DND-41 (cell line): ENCODE measurements at regions not wholly inside any gene's neighbourhood (a gene's known extent, or its start where the extent isn't known, plus 50 kb on each side); places are given as distances from the start of the nearest gene placed in this dataset.

ENCODE experiments used
- ATAC-seq: fragments of 200-7000 bp; cut with Tn5 transposase; 3 replicates; pipeline ENCODE4 v1.9.1; 2021; ENCODE audit warnings: low read depth; ENCODE audit not compliant: insufficient read depth
- DNase-seq: peaks from one replicate; pipeline ENCODE4 v3.0.0-alpha.2; 2020
- H2AFZ ChIP-seq: 2 replicates; pipeline ENCODE4 v1.6.0; 2012; ENCODE audit warnings: low read depth, low read length
- H3K27ac ChIP-seq: 2 replicates; pipeline ENCODE4 v1.5.1; 2012; ENCODE audit warnings: low read length, inconsistent platforms
- H3K27me3 ChIP-seq: fragments of 200-600 bp; sonication (generic); 2 replicates; pipeline ENCODE4 v1.6.0; 2012; ENCODE audit warnings: low read length, mild to moderate bottlenecking, inconsistent platforms; ENCODE audit not compliant: insufficient read depth, poor library complexity
- H3K36me3 ChIP-seq: 2 replicates; pipeline ENCODE4 v1.5.1; 2012; ENCODE audit warnings: low read length, inconsistent platforms; ENCODE audit not compliant: insufficient read depth
- H3K4me1 ChIP-seq: 2 replicates; pipeline ENCODE4 v1.5.1; 2012; ENCODE audit warnings: mild to moderate bottlenecking, low read length; ENCODE audit not compliant: insufficient read depth
- H3K4me2 ChIP-seq: 2 replicates; pipeline ENCODE4 v1.6.0; 2012; ENCODE audit warnings: mild to moderate bottlenecking, moderate library complexity, low read length, inconsistent platforms; ENCODE audit not compliant: insufficient read depth
- H3K4me3 ChIP-seq, 2 experiments: fragments of 200-600 bp in 1 of 2; shearing (Covaris generic) in 1 of 2; 2 replicates each; pipeline ENCODE4 v1.5.1; 2012 to 2016; ENCODE audit warnings: inconsistent platforms in 2 of 2, low read length in 2 of 2, mild to moderate bottlenecking in 2 of 2, low read depth in 1 of 2, moderate library complexity in 1 of 2
- H3K79me2 ChIP-seq: 2 replicates; pipeline ENCODE4 v1.6.0; 2012; ENCODE audit warnings: low read length, inconsistent platforms; ENCODE audit not compliant: insufficient read depth
- H3K9ac ChIP-seq: 2 replicates; pipeline ENCODE4 v1.6.0; 2012; ENCODE audit warnings: low read depth, mild to moderate bottlenecking, inconsistent platforms, low read length, moderate library complexity
- H3K9me3 ChIP-seq: 2 replicates; pipeline ENCODE4 v1.5.1; 2012; ENCODE audit warnings: low read length, moderate library complexity, mild to moderate bottlenecking, inconsistent platforms; ENCODE audit not compliant: insufficient read depth, severe bottlenecking
- H4K20me1 ChIP-seq: 2 replicates; pipeline ENCODE4 v1.6.0; 2012; ENCODE audit warnings: low read length; ENCODE audit not compliant: insufficient read depth
- EZH2 ChIP-seq: IDR thresholded peaks from 3 replicates; pipeline ENCODE4 v1.6.1; 2012; ENCODE audit warnings: borderline replicate concordance, low read depth, mild to moderate bottlenecking, moderate library complexity, low read length, inconsistent platforms; ENCODE audit not compliant: severe bottlenecking
- TF ChIP-seq, protein P1 (sequence below): IDR thresholded peaks from 2 replicates; pipeline ENCODE4 v1.5.1; 2012; ENCODE audit warnings: borderline replicate concordance, low read length, moderate library complexity, mild to moderate bottlenecking; ENCODE audit not compliant: poor library complexity, severe bottlenecking; ENCODE audit errors: extremely low read depth

DNA sequence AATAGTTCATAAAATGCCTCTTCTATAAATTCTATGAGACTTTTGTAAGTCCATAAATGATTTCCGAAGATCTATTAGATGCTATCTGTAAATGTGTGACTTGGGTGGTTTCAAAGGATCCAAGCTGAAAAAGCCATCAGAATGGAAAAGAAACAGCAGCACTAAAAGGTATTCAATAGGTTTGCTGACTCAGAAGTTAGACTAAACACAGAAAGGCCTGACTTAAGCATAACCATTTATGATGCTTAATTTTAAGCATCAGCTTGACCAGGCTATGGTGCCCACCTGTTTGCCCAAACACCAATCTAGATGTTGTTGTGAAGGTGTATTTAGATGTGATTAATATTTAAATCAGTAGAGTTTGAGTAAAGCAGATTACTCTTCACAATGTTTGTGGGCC lies 513.5 kb downstream of the TFAP2A start:
- H3K9me3 ChIP-seq, result no peaks in the 10 kb centered on the region
- no peaks in the 10 kb centered on the region for H3K4me1 ChIP-seq
- no peaks in the 10 kb centered on the region for H4K20me1 ChIP-seq
- H3K27ac ChIP-seq, result no peak overlapping the region
- ATAC-seq, result no peak
- DNase-seq, result no peak
- H3K4me3 ChIP-seq, result no peak overlapping the region
- H3K9ac ChIP-seq, result no peak overlapping the region
- H3K4me2 ChIP-seq, result no peak overlapping the region
- H3K27me3 ChIP-seq, result no peaks in the 10 kb centered on the region
- H2AFZ ChIP-seq, result no peak overlapping the region
- TF ChIP-seq, protein P1, sequence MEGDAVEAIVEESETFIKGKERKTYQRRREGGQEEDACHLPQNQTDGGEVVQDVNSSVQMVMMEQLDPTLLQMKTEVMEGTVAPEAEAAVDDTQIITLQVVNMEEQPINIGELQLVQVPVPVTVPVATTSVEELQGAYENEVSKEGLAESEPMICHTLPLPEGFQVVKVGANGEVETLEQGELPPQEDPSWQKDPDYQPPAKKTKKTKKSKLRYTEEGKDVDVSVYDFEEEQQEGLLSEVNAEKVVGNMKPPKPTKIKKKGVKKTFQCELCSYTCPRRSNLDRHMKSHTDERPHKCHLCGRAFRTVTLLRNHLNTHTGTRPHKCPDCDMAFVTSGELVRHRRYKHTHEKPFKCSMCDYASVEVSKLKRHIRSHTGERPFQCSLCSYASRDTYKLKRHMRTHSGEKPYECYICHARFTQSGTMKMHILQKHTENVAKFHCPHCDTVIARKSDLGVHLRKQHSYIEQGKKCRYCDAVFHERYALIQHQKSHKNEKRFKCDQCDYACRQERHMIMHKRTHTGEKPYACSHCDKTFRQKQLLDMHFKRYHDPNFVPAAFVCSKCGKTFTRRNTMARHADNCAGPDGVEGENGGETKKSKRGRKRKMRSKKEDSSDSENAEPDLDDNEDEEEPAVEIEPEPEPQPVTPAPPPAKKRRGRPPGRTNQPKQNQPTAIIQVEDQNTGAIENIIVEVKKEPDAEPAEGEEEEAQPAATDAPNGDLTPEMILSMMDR, result no peak
- TF ChIP-seq EZH2, result no peak
- H3K36me3 ChIP-seq, result no peaks in the 10 kb centered on the region
- no peaks in the 10 kb centered on the region for H3K79me2 ChIP-seq

DNA sequence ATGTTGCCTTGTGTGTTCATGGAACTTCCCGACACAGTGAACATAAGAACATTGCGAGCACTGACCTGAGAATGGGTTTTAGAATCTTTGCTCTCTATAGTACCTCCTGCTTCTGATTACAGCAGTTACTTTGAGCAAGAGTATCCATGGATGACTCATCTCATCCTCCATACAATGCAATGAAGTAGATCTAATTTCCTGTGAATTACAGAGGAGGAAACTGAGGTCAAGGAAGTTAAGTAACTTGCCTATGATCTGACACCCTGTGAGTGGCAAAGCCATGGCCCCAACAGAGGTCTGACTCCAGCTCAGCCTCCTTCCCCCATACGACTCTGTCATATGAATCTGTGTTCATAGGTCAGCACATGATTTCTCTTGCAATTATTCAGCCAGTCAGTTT lies 518.1 kb downstream of the TFAP2A start:
- ATAC-seq (no peak), DNase-seq (no peak)
- Histone ChIP-seq H2AFZ (no peak overlapping the region), H3K79me2 (no peaks in the 10 kb centered on the region), H3K9me3 (no peaks in the 10 kb centered on the region), H4K20me1 (no peaks in the 10 kb centered on the region), H3K36me3 (no peaks in the 10 kb centered on the region), H3K4me2 (no peak overlapping the region), H3K4me3 (no peak overlapping the region), H3K4me1 (no peaks in the 10 kb centered on the region), H3K27me3 (no peaks in the 10 kb centered on the region), H3K27ac (no peak overlapping the region), H3K9ac (no peak overlapping the region)
- TF ChIP-seq, protein P1, result no peak
- no peak for TF ChIP-seq EZH2

DNA sequence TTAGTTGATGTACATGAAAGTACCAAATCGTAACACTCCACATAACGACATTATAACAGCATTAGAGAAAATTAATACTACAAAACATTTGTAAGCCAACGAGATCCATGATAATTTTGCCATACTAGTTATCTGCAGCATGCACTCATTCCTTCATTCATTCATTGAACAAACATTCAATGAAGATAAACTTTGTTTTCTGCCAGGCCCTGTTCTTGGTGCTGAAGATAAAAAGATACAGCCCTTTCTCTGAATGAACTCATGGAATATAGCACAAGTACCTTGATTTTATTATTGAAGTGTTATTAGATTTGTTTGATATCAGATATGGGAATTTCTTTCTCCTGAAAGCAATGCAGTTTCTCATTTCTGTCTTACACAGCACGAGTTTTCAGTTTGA lies 524.0 kb downstream of the TFAP2A start:
- no peaks in the 10 kb centered on the region for H3K9me3 ChIP-seq
- no peaks in the 10 kb centered on the region for H3K79me2 ChIP-seq
- no peaks in the 10 kb centered on the region for H3K36me3 ChIP-seq
- DNase-seq, result no peak
- no peaks in the 10 kb centered on the region for H3K4me1 ChIP-seq
- no peak overlapping the region for H3K4me2 ChIP-seq
- H3K27ac ChIP-seq, result no peak overlapping the region
- no peaks in the 10 kb centered on the region for H3K27me3 ChIP-seq
- no peak for ATAC-seq
- TF ChIP-seq EZH2, result no peak
- TF ChIP-seq, protein P1, result no peak
- no peaks in the 10 kb centered on the region for H4K20me1 ChIP-seq
- no peak overlapping the region for H2AFZ ChIP-seq
- no peak overlapping the region for H3K4me3 ChIP-seq
- no peak overlapping the region for H3K9ac ChIP-seq

DNA sequence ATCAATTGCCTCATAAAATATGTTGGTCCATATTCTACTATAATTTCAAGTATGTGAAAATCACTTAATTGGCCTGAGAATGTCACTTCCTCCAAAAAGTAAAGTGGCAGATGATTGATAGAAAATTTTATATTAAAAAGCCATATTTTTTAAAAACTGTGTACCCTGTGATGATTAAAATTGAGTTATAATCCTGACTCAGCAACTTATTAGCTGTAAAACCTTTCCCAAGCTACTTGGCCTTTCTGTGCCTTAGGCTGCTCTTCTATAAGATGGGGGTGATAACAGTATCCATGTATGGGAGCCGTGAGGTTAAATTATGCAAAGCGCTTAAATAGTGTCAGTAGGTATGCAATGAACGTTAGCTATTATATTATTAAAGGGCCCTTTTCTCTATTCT lies 524.4 kb downstream of the TFAP2A start:
- Histone ChIP-seq H3K4me2 (no peak overlapping the region), H3K79me2 (no peaks in the 10 kb centered on the region), H2AFZ (no peak overlapping the region), H3K36me3 (no peaks in the 10 kb centered on the region), H3K4me1 (no peaks in the 10 kb centered on the region), H3K27ac (no peak overlapping the region), H3K4me3 (no peak overlapping the region), H3K27me3 (no peaks in the 10 kb centered on the region), H4K20me1 (no peaks in the 10 kb centered on the region), H3K9me3 (no peaks in the 10 kb centered on the region), H3K9ac (no peak overlapping the region)
- ATAC-seq (no peak), DNase-seq (no peak)
- TF ChIP-seq EZH2, result no peak
- TF ChIP-seq, protein P1, result no peak
